ENCODE measurements at regions not wholly inside any gene's neighbourhood (a gene's known extent, or its start where the extent isn't known, plus 50 kb on each side); places are given as distances from the start of the nearest gene placed in this dataset.
A peak's percentile ranks its signal among the peaks of the same experiment; 100 is the strongest.

GRCh38 chr3:38984731-38985130 is 67.0 kb downstream of the SCN11A start:
- no peak overlapping the region for H2AFZ ChIP-seq (ENCODE audit: insufficient read depth, low read length, poor library complexity)
- no CpG with 5 or more reads among the region's 7 CpGs for WGBS (ENCODE audit: extremely low coverage, insufficient coverage, insufficient read length)
- H3K9me3 ChIP-seq (ENCODE audit: insufficient read depth, low read depth, low read length), result no peaks in the 10 kb centered on the region
- no peaks in the 10 kb centered on the region for H3K4me1 ChIP-seq (ENCODE audit: control insufficient read depth in 1 of 2, insufficient read depth in 2 of 2, low read length in 2 of 2)
- H2BK5ac ChIP-seq (ENCODE audit: low read depth, low read length, poor library complexity), result no peak overlapping the region
- no peaks in the 10 kb centered on the region for H3K79me2 ChIP-seq (ENCODE audit: control insufficient read depth, insufficient read depth, low read length, poor library complexity)
- no peak overlapping the region for H3K27ac ChIP-seq (ENCODE audit: low read depth, low read length)
- H3K23ac ChIP-seq (ENCODE audit: low read length), result no peak overlapping the region
- no peaks in the 10 kb centered on the region for H3K36me3 ChIP-seq (ENCODE audit: control insufficient read depth in 1 of 2, insufficient read depth in 2 of 2, low read length in 2 of 2)
- no peak overlapping the region for H4K91ac ChIP-seq (ENCODE audit: low read depth, low read length)
- no peak overlapping the region for H4K8ac ChIP-seq (ENCODE audit: low read depth, low read length)
- no peaks in the 10 kb centered on the region for H3K27me3 ChIP-seq (ENCODE audit: insufficient read depth, low read length)
- peak in 1 of 2 donors; percentile 41 for DNase-seq
- H3K4me3 ChIP-seq (ENCODE audit: low read depth, low read length), result no peak overlapping the region
- H3K18ac ChIP-seq (ENCODE audit: low read length), result no peak overlapping the region
- no peak overlapping the region for H2BK12ac ChIP-seq (ENCODE audit: low read length)
- H3K4me2 ChIP-seq (ENCODE audit: low read length), result no peak overlapping the region
- H3K4ac ChIP-seq (ENCODE audit: low read depth, low read length), result no peak overlapping the region
- H3K14ac ChIP-seq (ENCODE audit: low read length), result no peak overlapping the region
- no peaks in the 10 kb centered on the region for H3K79me1 ChIP-seq (ENCODE audit: low read length)
- H2AK5ac ChIP-seq (ENCODE audit: low read length), result no peak overlapping the region
- no peak overlapping the region for H4K12ac ChIP-seq (ENCODE audit: low read depth, low read length)
- H2BK120ac ChIP-seq (ENCODE audit: insufficient read depth, low read length, poor library complexity), result no peak overlapping the region
- H3K9ac ChIP-seq (ENCODE audit: low read length), result no peak overlapping the region

- Histone ChIP-seq H3K23ac (ENCODE audit: low read length) (no peak overlapping the region), H2AFZ (ENCODE audit: insufficient read depth, low read length, poor library complexity) (no peak overlapping the region)
- DNase-seq, result no peak
Measured at GRCh38 chr3:38984110-38984509, 67.6 kb downstream of the SCN11A start.

GRCh38 chr3:38980938-38981337 is 70.8 kb downstream of the SCN11A start:
- no peak overlapping the region for H3K18ac ChIP-seq (ENCODE audit: low read length)
- peak in 1 of 2 donors; percentile 36 for DNase-seq
- no peaks in the 10 kb centered on the region for H3K79me2 ChIP-seq (ENCODE audit: control insufficient read depth, insufficient read depth, low read length, poor library complexity)
- H3K36me3 ChIP-seq (ENCODE audit: control insufficient read depth in 1 of 2, insufficient read depth in 2 of 2, low read length in 2 of 2), result no peaks in the 10 kb centered on the region
- no peak overlapping the region for H4K8ac ChIP-seq (ENCODE audit: low read depth, low read length)
- H2AK5ac ChIP-seq (ENCODE audit: low read length), result no peak overlapping the region
- H2BK12ac ChIP-seq (ENCODE audit: low read length), result no peak overlapping the region
- no peak overlapping the region for H2BK120ac ChIP-seq (ENCODE audit: insufficient read depth, low read length, poor library complexity)
- H3K4me2 ChIP-seq (ENCODE audit: low read length), result no peak overlapping the region
- no peaks in the 10 kb centered on the region for H3K79me1 ChIP-seq (ENCODE audit: low read length)
- no peak overlapping the region for H3K23ac ChIP-seq (ENCODE audit: low read length)
- H4K91ac ChIP-seq (ENCODE audit: low read depth, low read length), result no peak overlapping the region
- no peak overlapping the region for H3K9ac ChIP-seq (ENCODE audit: low read length)
- no peak overlapping the region for H3K4ac ChIP-seq (ENCODE audit: low read depth, low read length)
- no peaks in the 10 kb centered on the region for H3K9me3 ChIP-seq (ENCODE audit: insufficient read depth, low read depth, low read length)
- H2AFZ ChIP-seq (ENCODE audit: insufficient read depth, low read length, poor library complexity), result no peak overlapping the region
- H3K4me3 ChIP-seq (ENCODE audit: low read depth, low read length), result no peak overlapping the region
- H2BK5ac ChIP-seq (ENCODE audit: low read depth, low read length, poor library complexity), result no peak overlapping the region
- no CpG with 5 or more reads among the region's 2 CpGs for WGBS (ENCODE audit: extremely low coverage, insufficient coverage, insufficient read length)
- no peak overlapping the region for H3K14ac ChIP-seq (ENCODE audit: low read length)
- no peaks in the 10 kb centered on the region for H3K4me1 ChIP-seq (ENCODE audit: control insufficient read depth in 1 of 2, insufficient read depth in 2 of 2, low read length in 2 of 2)
- H3K27me3 ChIP-seq (ENCODE audit: insufficient read depth, low read length), result no peaks in the 10 kb centered on the region
- no peak overlapping the region for H4K12ac ChIP-seq (ENCODE audit: low read depth, low read length)
- H3K27ac ChIP-seq (ENCODE audit: low read depth, low read length), result no peak overlapping the region

More at GRCh38 chr3:38984110-38984509, 67.6 kb downstream of the SCN11A start:
- Histone ChIP-seq H3K27me3 (ENCODE audit: insufficient read depth, low read length) (no peaks in the 10 kb centered on the region), H3K4me2 (ENCODE audit: low read length) (no peak overlapping the region), H3K4me1 (ENCODE audit: control insufficient read depth in 1 of 2, insufficient read depth in 2 of 2, low read length in 2 of 2) (no peaks in the 10 kb centered on the region), H3K36me3 (ENCODE audit: control insufficient read depth in 1 of 2, insufficient read depth in 2 of 2, low read length in 2 of 2) (no peaks in the 10 kb centered on the region), H4K8ac (ENCODE audit: low read depth, low read length) (no peak overlapping the region), H3K4ac (ENCODE audit: low read depth, low read length) (no peak overlapping the region), H3K79me2 (ENCODE audit: control insufficient read depth, insufficient read depth, low read length, poor library complexity) (no peaks in the 10 kb centered on the region), H3K18ac (ENCODE audit: low read length) (no peak overlapping the region), H3K4me3 (ENCODE audit: low read depth, low read length) (no peak overlapping the region), H4K12ac (ENCODE audit: low read depth, low read length) (no peak overlapping the region), H3K79me1 (ENCODE audit: low read length) (no peaks in the 10 kb centered on the region), H3K9ac (ENCODE audit: low read length) (no peak overlapping the region), H3K14ac (ENCODE audit: low read length) (no peak overlapping the region), H2BK5ac (ENCODE audit: low read depth, low read length, poor library complexity) (no peak overlapping the region), H3K27ac (ENCODE audit: low read depth, low read length) (no peak overlapping the region), H2BK120ac (ENCODE audit: insufficient read depth, low read length, poor library complexity) (no peak overlapping the region), H3K9me3 (ENCODE audit: insufficient read depth, low read depth, low read length) (no peaks in the 10 kb centered on the region), H2BK12ac (ENCODE audit: low read length) (no peak overlapping the region), H2AK5ac (ENCODE audit: low read length) (no peak overlapping the region), H4K91ac (ENCODE audit: low read depth, low read length) (no peak overlapping the region)

GRCh38 chr3:38978729-38979128 is 73.0 kb downstream of the SCN11A start:
- no peak overlapping the region for H3K4me3 ChIP-seq (ENCODE audit: low read depth, low read length)
- H4K8ac ChIP-seq (ENCODE audit: low read depth, low read length), result no peak overlapping the region
- no peak overlapping the region for H3K18ac ChIP-seq (ENCODE audit: low read length)
- no peak overlapping the region for H3K4ac ChIP-seq (ENCODE audit: low read depth, low read length)
- H3K79me1 ChIP-seq (ENCODE audit: low read length), result no peaks in the 10 kb centered on the region
- H3K23ac ChIP-seq (ENCODE audit: low read length), result no peak overlapping the region
- H4K12ac ChIP-seq (ENCODE audit: low read depth, low read length), result no peak overlapping the region
- no peak overlapping the region for H3K14ac ChIP-seq (ENCODE audit: low read length)
- no peak overlapping the region for H3K27ac ChIP-seq (ENCODE audit: low read depth, low read length)
- H2BK12ac ChIP-seq (ENCODE audit: low read length), result no peak overlapping the region
- H3K4me2 ChIP-seq (ENCODE audit: low read length), result no peak overlapping the region
- no peaks in the 10 kb centered on the region for H3K79me2 ChIP-seq (ENCODE audit: control insufficient read depth, insufficient read depth, low read length, poor library complexity)
- WGBS (ENCODE audit: extremely low coverage, insufficient coverage, insufficient read length), result no CpG with 5 or more reads among the region's 6 CpGs
- H2BK120ac ChIP-seq (ENCODE audit: insufficient read depth, low read length, poor library complexity), result no peak overlapping the region
- H2AK5ac ChIP-seq (ENCODE audit: low read length), result no peak overlapping the region
- DNase-seq, result no peak
- H2AFZ ChIP-seq (ENCODE audit: insufficient read depth, low read length, poor library complexity), result no peak overlapping the region
- no peaks in the 10 kb centered on the region for H3K4me1 ChIP-seq (ENCODE audit: control insufficient read depth in 1 of 2, insufficient read depth in 2 of 2, low read length in 2 of 2)
- no peak overlapping the region for H2BK5ac ChIP-seq (ENCODE audit: low read depth, low read length, poor library complexity)
- no peak overlapping the region for H3K9ac ChIP-seq (ENCODE audit: low read length)
- no peaks in the 10 kb centered on the region for H3K36me3 ChIP-seq (ENCODE audit: control insufficient read depth in 1 of 2, insufficient read depth in 2 of 2, low read length in 2 of 2)
- H3K27me3 ChIP-seq (ENCODE audit: insufficient read depth, low read length), result no peaks in the 10 kb centered on the region
- H4K91ac ChIP-seq (ENCODE audit: low read depth, low read length), result no peak overlapping the region
- H3K9me3 ChIP-seq (ENCODE audit: insufficient read depth, low read depth, low read length), result no peaks in the 10 kb centered on the region

Measured in trophoblast cell (in vitro differentiated cells and primary cell).